ENCODE measurements at regions not wholly inside any gene's neighbourhood (a gene's known extent, or its start where the extent isn't known, plus 50 kb on each side); places are given as distances from the start of the nearest gene placed in this dataset.

- peaks cover 0 to 2% (median 0%) of the 10 kb centered on the region in 4 donors for H3K9me3 ChIP-seq (ENCODE audit: control insufficient read depth in 4 of 4, insufficient read depth in 3 of 4, low read length in 3 of 4)
- no peak overlapping the region for H3K27ac ChIP-seq (ENCODE audit: low read depth in 1 of 2, low read length in 1 of 2)
- no peak overlapping the region for H3K9ac ChIP-seq (ENCODE audit: insufficient read depth in 1 of 2, low read length in 2 of 2)
- peaks cover 0 to 9% (median 0%) of the 10 kb centered on the region in 5 donors for H3K4me1 ChIP-seq (ENCODE audit: control insufficient read depth in 5 of 5, insufficient read depth in 5 of 5, low read length in 5 of 5)
- H3K36me3 ChIP-seq (ENCODE audit: control insufficient read depth in 4 of 4, insufficient read depth in 4 of 4, low read length in 4 of 4): no peaks in the 10 kb centered on the region
- DNase-seq (peak in 2 of 3 donors; percentile 20 to 38), ATAC-seq (ENCODE audit: insufficient read depth, low FRiP score) (no peak)
- no peaks in the 10 kb centered on the region for H3K27me3 ChIP-seq (ENCODE audit: control insufficient read depth in 3 of 3, insufficient read depth in 3 of 3, low read length in 2 of 3)
- H3K4me3 ChIP-seq: no peak overlapping the region
- no peak for TF ChIP-seq CTCF (IDR thresholded peaks at IDR 0.05; ENCODE audit: control extremely low read depth, extremely low read depth)
- 78 to 85% methylated on average over 2 of the region's 2 CpGs for WGBS, 2 donors
Measured at GRCh38 chr20:6502219-6502618, 265.3 kb upstream of the BMP2 start.

DNA sequence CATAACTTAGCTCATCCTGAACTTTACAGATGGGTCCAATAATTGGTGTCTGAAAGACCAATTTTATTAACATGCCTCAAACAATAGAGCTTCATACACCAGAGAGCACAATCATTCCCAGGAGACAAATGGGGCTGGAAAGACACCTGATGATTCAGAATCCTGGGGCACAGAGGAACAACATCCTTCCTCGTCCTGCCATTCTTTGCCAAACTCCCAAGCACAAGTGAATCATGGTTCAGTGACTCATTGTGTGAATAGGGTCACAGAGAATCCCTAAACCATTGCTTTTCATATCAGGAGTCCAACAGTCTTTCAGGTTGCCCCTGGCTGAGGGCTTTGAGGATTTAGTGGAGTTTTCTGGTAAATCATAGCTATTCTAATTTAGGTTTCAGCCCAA, 266.4 kb upstream of the BMP2 start:
- ATAC-seq (ENCODE audit: insufficient read depth, low FRiP score) (no peak), DNase-seq (no peak)
- Histone ChIP-seq H3K36me3 (ENCODE audit: control insufficient read depth in 4 of 4, insufficient read depth in 4 of 4, low read length in 4 of 4) (no peaks in the 10 kb centered on the region), H3K9ac (ENCODE audit: insufficient read depth in 1 of 2, low read length in 2 of 2) (no peak overlapping the region), H3K4me1 (ENCODE audit: control insufficient read depth in 5 of 5, insufficient read depth in 5 of 5, low read length in 5 of 5) (peaks cover 0 to 9% (median 0%) of the 10 kb centered on the region in 5 donors), H3K4me3 (no peak overlapping the region), H3K27me3 (ENCODE audit: control insufficient read depth in 3 of 3, insufficient read depth in 3 of 3, low read length in 2 of 3) (no peaks in the 10 kb centered on the region), H3K9me3 (ENCODE audit: control insufficient read depth in 4 of 4, insufficient read depth in 3 of 4, low read length in 3 of 4) (peaks cover 0 to 2% (median 0%) of the 10 kb centered on the region in 4 donors), H3K27ac (ENCODE audit: low read depth in 1 of 2, low read length in 1 of 2) (no peak overlapping the region)
- 51 to 54% methylated on average over 1 of the region's 1 CpG for WGBS, 2 donors
- TF ChIP-seq CTCF (IDR thresholded peaks at IDR 0.05; ENCODE audit: control extremely low read depth, extremely low read depth): no peak

- no peaks in the 10 kb centered on the region for H3K36me3 ChIP-seq (ENCODE audit: control insufficient read depth in 4 of 4, insufficient read depth in 4 of 4, low read length in 4 of 4)
- TF ChIP-seq CTCF (IDR thresholded peaks at IDR 0.05; ENCODE audit: control extremely low read depth, extremely low read depth): no peak
Measured at GRCh38 chr20:6499566-6499965, 267.9 kb upstream of the BMP2 start.

DNA sequence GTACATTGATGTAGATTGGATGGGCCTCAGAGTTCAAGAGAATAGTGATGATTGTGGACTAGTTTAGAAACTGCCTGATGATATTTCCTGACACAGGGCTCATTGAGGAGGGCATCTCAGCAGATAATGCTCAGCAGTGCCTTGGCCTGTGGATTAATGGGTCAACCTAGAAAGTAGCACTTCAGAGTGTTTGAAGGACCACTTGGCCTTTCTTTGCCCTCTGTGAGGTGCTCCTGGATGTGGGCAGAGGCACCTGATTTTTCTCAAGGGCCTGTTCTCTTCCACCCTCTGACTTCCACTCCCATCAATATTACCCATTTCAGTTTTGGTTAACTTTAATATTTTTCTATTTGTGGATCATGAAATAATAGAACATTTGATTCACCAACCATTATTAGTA, 270.6 kb upstream of the BMP2 start:
- peak; percentile 48 for ATAC-seq (ENCODE audit: insufficient read depth, low FRiP score)
- H3K36me3 ChIP-seq (ENCODE audit: control insufficient read depth in 4 of 4, insufficient read depth in 4 of 4, low read length in 4 of 4): no peaks in the 10 kb centered on the region
- peaks cover 0 to 2% (median 0%) of the 10 kb centered on the region in 4 donors for H3K9me3 ChIP-seq (ENCODE audit: control insufficient read depth in 4 of 4, insufficient read depth in 3 of 4, low read length in 3 of 4)
- peaks cover 0 to 11% (median 0%) of the 10 kb centered on the region in 5 donors for H3K4me1 ChIP-seq (ENCODE audit: control insufficient read depth in 5 of 5, insufficient read depth in 5 of 5, low read length in 5 of 5)
- H3K9ac ChIP-seq (ENCODE audit: insufficient read depth in 1 of 2, low read length in 2 of 2): no peak overlapping the region
- no peak overlapping the region for H3K27ac ChIP-seq (ENCODE audit: low read depth in 1 of 2, low read length in 1 of 2)
- no peaks in the 10 kb centered on the region for H3K27me3 ChIP-seq (ENCODE audit: control insufficient read depth in 3 of 3, insufficient read depth in 3 of 3, low read length in 2 of 3)
- TF ChIP-seq CTCF (IDR thresholded peaks at IDR 0.05; ENCODE audit: control extremely low read depth, extremely low read depth): no peak
- DNase-seq: no peak
- no peak overlapping the region for H3K4me3 ChIP-seq

More at GRCh38 chr20:6499566-6499965, 267.9 kb upstream of the BMP2 start:
- Histone ChIP-seq H3K9me3 (ENCODE audit: control insufficient read depth in 4 of 4, insufficient read depth in 3 of 4, low read length in 3 of 4) (peaks cover 0 to 2% (median 0%) of the 10 kb centered on the region in 4 donors), H3K4me1 (ENCODE audit: control insufficient read depth in 5 of 5, insufficient read depth in 5 of 5, low read length in 5 of 5) (peaks cover 0 to 9% (median 0%) of the 10 kb centered on the region in 5 donors), H3K9ac (ENCODE audit: insufficient read depth in 1 of 2, low read length in 2 of 2) (no peak overlapping the region), H3K27ac (ENCODE audit: low read depth in 1 of 2, low read length in 1 of 2) (no peak overlapping the region), H3K4me3 (no peak overlapping the region), H3K27me3 (ENCODE audit: control insufficient read depth in 3 of 3, insufficient read depth in 3 of 3, low read length in 2 of 3) (no peaks in the 10 kb centered on the region)
- DNase-seq (no peak), ATAC-seq (ENCODE audit: insufficient read depth, low FRiP score) (no peak)
